Activated CD4-positive, alpha-beta T cell treated with anti-CD3 and anti-CD28 coated beads for 24 hours (primary cell): ENCODE measurements at regions not wholly inside any gene's neighbourhood (a gene's known extent, or its start where the extent isn't known, plus 50 kb on each side); places are given as distances from the start of the nearest gene placed in this dataset.

ENCODE experiments used
- DNase-seq, 2 donors: peaks; one replicate each; pipeline ENCODE4 v3.0.0-alpha.2; 2020; ENCODE audit warnings: low read depth in 2 of 2

DNA sequence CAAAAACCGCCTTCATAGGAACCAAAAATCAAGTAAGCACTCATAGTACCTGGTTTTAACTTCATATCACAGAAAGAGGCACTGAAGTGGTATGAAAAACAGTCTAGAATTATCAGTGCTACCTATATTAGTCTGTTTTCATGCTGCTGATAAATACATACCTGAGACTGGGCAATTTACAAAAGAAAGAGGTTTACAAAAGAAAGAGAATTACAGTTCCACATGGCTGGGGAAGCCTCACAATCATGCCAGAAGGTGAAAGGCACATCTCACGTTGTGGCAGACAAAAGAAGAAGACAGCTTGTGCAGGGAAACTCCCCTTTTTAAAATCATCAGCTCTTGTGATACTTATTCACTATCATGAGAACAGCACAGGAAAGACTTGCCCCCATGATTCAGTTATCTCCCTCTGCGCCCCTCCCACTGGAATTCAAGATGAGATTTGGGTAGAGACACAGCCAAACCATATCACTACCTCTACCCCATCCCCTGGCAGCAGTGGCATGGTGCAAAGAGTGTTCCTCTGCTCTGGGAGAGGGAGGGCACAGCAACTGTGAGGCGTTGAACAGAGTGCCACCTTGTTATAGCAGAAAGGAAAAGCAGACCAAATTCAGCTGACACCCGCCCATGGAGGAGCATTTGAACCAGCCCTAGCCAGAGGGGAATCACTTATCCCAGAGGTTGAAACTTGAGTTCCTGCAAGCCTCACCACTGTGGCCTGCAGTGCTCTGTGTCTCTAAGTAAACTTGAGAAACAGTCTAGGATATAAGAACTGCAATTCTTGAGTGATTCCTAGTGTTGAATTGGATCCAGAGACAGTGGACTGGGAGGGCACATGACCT lies 61.9 kb upstream of the PTPRZ1 start:
- no peak for DNase-seq

DNA sequence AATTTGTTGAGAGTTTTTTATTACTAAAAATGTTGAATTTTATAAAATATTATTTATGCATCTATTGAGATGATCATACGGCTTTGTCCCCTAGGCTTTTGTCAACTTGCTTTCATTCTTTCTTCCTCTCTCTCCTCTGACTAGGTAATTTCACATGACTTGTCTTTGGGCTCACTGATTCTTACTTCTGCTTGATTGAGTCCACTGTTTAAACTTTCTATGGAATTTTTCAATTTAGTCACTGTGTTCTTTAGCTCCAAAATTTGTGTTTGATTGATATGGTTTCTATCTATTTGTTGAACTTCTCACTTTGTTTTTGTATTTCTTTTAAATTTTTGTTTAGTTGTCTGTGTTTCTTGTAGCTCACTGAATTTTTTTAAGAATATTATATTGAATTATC lies 65.9 kb upstream of the PTPRZ1 start:
- DNase-seq: no peak

DNA sequence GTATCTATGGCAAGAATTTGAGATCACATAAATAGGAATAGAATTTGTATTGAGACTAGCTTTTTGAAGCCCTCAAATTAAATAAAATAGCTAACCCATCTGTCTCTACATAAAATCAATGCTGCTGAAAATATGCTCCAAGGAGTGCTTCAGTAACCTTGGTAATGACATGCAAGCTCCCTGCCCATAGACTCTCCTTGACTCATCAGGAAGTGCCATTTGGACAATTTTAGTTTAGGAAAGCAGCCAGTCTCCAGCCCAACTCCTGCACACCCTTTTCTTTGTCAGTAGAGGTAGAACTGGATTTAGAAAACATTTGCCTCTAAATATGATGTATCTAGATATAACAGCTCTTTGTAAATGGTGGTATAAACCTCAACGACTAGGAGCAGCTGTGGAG lies 69.9 kb upstream of the PTPRZ1 start:
- no peak for DNase-seq

DNA sequence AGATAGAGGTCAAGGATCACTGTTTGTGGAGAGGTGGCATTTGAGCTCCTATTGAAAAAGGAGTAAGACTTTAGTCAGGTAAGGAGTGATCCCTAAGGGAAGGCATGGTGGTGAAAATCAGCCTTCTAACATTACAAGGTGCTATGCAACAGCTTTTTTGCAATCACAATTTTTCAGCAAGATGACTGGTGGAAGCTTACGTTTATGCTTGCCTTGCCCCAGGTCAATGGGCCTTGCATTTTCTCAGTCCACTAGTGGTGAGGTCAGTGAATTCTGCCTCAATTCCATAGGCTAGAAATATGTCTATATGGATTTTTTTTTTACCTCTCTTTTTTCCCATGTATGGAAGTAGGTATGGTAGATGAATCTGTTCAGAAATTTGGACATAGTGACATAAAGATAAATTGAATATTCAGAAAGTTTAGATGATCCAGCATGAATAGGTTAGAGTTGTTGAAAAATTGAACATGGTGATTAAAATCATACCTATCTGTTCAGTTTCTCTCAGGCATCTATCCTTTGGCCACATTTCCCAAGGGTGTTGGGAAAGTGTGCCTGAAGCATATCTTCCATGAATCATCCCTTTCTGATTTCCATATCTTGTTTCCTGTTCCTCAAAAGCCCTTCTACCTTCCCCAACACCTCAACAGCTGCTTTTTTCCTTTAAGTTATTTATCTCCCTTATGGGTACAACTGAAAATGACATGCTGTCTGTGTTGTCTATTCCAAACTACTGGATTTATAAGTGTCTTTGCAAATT lies 71.9 kb upstream of the PTPRZ1 start:
- no peak for DNase-seq

DNA sequence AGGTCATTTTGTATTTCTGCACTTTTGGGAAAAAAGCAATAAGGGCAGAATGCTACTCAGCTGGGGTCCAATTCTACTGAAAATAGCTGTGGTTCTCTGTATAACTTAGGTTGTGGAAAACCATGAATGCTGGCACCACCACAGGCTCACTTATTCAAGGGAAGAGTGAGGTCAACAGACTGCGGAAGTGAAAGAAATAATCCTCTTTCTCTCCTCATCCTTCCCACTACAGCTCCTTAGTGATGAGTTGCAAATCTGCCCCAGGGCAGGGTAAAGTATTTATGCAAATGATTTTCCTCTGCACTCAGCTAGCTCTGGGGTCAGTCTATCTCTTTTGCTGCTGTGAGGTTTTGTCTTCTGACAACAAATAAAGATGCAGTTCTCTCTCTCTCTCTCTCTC lies 74.1 kb upstream of the PTPRZ1 start:
- DNase-seq: no peak

DNA sequence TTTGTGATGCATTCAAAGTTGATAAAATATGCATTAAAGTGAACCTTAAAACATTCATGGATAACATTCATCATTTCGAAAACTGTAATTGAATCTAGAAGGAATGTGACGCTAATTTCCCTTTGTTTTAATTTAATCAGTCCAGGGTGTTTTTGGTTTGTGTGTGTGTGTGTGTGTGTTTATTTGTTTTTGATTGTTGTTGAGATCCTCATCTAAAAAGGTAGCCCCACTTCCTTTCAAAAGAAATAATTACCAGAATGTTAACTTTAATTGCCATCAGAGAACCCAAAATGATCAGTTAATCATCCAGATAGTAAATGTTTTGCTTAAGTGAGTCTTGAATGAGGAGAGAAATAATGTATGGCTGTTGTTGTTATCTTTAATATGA lies 74.5 kb upstream of the PTPRZ1 start:
- no peak for DNase-seq

DNA sequence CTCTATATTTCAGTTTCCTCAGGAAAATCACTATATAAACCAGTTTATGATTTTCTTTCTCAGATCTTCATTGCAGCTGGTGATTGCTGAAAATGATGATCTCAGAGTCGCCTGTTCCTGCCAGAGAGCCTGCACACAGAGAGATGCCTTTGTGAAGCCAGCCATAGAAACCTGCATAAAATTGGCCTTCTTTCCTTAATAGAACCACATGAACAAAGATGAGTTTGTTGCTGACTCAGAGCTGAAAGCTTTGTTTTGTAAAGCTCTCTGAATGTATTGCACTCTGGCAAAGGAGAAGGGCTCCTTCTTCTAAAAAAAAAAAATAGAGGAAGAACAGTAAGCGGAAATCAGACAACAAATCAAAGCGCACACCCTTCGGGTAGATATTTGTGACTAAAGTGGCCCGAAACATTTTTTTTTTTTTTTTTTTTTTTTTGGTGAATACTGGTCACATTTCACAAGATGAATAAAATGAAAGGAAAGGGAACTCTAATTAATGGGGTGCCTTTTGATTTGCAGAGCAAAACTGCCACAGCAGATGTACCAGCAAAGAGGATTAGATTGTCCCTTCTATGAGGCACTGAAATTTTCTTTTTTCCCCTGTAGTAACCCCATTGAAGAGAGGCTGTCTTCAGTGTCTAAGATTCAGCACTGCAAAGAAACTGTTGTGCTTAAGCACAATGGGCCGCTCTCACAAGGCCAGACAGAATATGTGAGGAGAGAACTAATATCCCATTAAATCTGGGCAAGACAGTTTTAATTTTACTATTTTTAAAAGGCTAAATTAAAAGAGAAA lies 75.1 kb upstream of the PTPRZ1 start:
- DNase-seq: no peak

DNA sequence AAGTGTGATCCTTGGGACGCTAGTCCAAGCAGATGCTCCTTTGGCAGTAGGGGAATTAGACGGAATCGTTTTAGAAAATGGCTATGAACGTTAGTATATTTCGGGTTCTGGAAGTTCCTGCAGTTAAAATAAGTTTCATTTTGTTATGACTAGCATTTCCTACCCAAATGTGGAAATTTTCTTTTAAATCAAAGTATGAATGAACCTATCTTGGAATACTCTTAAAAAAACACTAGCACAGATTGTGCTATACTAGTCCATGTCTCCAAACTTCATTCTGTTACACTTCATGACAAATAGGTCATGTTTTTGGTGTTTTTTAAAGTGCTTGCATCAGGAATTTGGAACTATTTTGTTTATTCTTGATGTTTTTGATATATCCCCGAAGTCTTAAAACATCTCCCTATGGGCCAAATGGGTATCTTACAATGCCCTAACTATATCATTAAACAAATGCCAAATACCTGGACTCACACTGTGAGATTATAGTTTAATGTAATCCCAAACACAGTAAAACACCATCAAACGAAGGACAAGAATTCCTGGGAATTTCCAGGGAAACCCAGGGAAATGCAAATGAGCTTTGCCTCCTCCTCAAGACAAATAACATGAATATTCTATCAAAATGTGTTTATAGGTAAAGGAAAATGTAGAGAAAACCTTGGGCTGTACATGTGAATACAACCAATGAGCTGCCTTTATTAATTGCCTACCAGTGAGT lies 75.9 kb upstream of the PTPRZ1 start:
- no peak for DNase-seq

DNA sequence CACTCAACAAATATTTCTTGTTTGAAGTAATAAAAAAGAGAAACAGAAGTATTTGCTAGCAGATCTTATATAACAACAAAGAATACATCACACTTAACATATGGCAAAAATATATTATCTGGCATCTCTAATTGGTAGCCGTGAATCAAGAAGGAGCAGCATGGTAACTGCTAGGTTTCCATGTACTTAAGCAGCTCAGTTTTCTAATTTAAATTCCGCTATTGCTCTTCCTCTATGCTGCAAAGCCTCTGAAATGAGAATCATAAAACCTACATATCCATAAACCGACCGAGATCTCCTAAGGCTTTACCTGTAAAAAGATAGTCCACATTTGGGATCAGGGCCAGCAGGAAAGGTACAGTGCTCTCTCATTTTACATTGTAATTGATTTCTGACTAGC lies 76.6 kb upstream of the PTPRZ1 start:
- no peak for DNase-seq

DNA sequence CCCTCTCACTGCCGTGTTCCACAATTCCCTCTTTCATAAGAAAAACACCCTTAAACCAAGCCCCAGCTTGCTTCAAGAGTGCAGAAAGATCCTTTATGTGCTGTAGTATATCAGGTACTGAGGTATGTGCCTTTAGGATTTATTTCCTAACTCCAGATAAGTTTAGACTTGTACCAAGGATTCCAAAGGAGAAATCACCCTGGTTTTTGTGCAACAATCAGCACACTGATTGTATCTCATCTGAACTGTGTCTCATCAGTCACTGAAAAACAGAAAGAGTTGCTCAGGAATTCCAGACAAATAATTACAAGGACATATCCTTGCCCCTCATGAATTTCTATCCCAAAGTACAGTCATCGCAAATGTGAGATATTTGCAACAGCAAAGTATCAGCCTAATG lies 77.2 kb upstream of the PTPRZ1 start:
- DNase-seq: no peak

DNA sequence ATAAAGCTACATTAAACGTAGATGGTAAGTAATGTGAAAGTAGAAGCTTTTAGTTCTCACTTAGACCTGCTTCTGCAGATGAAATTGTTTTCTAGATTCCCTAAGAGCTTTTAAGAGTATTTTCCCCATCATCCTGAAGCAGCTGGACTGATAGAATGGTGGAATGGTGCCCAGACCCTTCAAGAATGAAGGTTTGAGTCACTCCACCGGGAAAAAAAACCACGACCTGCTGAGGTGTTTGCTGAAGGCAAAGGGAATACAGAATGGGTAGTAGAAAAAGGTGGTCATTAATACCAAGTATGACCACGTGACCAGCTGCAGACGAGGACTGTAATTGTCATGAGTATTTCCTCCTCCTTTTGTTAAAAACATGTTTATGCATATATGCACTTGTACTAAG lies 79.2 kb upstream of the PTPRZ1 start:
- DNase-seq: no peak

DNA sequence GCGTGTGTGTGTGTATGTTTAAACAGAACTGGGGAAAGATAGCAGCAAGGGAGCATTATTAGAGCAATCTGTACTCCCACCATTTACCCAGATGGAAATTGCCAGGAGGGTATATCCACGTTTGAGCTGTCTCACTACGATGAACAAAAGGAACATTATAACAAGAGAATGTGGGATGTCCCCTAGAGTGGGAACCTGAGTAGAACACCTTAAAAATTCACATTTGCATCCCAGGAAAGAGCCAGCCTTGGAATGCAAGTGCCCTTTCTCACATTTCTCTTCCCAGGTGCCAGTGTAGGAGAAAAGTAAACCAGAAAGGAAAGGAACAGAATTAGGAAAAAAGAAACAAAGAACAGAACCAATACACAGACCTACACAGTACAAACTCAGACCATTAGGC lies 95.3 kb upstream of the PTPRZ1 start:
- DNase-seq: no peak

DNA sequence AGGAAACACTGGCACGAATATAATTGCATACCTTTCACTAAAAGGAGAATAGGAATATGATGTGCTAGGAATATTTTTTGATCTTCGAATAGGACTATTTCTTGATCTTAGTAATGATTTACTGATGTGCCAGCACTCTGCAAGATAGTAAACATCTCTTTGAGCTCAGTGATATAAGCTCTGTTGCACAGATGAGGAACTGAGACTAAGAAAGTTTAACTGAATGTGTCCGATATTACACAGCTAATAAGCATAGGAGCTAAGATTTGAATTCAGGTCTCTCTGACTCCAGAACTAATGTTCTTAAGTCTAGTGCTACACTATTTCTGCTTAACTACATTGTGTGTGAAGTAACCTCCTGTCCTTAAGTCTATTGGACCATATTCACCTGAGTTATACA lies 98.4 kb upstream of the PTPRZ1 start:
- no peak for DNase-seq

DNA sequence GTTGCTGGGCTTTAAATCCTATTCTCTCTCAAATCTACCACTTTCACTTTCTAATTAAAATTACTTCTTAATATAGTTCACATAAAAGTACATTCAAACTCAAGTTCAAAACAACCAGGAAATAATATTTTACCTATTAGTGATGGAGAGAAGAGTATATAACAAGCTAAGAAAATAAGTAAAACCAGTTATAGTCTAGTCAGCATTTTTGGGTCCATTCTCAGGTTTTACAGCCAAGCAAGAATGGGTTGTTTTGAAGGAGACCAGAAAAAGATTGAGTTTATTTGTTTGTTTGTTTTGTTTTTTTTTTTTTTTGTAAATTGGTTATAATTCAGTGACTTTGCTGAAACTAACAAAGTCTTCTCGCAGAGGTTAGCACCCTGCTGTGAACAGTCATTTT lies 106.3 kb upstream of the PTPRZ1 start:
- DNase-seq: no peak

DNA sequence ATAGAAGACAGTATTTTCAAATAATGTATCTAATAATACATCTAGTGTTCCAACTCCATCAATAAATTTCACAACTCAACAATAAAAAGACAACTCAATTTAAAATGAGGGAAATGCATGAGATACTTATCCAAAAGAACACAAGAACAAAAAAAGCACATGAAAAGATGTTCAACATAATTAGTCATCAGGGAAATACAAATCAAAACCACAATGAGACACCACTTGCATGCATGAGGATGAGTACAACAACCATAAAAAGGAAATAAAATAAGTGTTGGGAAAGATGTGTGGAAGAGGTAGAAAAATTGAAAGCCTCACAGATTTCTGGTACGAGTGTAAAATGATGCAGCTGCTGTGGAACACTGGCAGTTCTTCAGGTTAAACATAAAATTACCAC lies 111.6 kb upstream of the PTPRZ1 start:
- DNase-seq: no peak

DNA sequence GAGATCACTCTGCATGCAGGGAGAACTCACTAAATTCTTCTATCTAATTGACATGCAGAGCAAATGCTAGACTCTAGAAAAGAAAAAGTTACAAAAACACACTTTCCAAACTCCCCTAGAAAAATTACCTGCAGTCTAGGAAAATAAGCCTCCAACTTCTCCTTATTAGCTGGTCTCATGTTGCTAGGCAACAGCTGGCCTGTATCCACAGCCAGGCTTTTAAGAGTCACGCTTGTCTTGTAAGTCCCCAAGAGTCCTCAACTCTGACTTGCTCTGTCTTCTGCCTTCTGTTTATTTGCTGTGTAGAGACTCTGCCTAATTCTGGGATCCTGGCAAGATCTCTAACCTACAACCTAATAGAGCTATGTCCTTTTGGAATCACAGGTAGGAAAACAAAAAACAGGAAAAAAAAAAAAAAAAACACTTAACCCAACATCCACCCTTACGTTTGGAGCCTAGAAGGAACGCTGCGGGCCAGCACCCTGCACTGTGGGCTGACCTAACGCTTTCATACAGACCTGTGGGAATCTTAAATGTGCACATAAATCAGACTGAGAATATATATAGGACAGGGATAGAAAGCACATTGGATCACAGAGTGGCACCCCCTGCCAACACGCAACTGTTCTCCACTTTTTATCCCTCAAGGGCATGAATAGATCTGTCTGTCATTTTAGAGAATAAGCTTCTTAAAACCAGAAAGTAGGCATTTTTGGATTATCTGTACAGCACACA lies 117.0 kb upstream of the PTPRZ1 start:
- DNase-seq: no peak

DNA sequence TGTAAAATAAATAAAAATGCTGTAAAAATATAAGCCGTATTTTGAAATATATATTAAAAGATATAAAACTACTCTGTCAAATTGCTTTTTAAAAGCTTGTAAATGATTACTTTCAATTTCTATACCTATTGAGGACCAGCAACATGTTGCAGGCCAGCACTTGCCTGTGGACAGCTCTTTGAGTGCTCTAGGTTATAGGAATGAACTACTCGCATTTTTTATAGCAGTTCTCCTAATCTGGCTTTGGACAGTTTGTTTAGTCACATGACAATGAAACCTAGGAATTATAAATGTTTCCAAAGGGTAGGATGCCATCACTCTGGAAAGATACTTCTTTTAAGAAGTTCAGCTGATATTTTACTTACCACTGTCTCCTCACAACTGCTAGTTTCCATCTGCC lies 117.7 kb upstream of the PTPRZ1 start:
- no peak for DNase-seq

DNA sequence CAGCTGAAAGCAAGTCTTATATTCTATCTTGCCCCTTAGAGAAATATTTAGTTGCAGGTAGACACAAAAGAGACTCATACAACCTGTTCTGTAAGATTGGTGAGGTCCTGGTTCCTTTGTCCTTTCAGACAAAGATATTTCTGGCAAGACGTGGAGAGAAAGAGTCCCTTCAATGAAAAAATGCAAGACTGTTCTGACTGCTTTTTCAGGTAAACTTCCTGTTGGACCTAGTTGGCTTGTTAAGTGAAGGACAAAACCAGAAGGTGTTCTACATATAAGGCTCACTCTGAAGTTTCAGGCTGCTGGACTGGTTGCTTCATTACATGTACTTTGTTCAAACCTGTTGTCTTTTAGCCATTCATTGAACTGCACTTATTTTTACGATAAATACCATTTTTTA lies 119.0 kb upstream of the PTPRZ1 start:
- no peak for DNase-seq

DNA sequence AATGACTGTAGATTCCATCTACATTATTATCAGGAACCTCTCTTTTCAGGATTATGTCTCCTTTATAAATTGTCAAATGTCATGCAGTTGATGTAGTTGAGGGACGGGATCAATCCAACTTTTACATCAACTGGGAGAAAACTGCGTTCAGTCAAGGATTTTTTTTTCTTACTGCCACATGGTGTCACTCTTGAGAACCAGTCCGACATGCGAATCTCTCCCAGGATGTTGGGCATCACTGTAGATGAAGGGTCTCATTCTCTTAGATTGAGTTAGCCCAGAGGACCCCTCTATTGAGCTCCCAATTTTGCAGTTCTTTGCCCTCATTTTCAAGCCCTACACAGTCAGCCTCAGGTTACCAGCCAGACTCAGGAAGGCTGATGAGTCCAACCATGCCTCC lies 120.3 kb upstream of the PTPRZ1 start:
- no peak for DNase-seq

DNA sequence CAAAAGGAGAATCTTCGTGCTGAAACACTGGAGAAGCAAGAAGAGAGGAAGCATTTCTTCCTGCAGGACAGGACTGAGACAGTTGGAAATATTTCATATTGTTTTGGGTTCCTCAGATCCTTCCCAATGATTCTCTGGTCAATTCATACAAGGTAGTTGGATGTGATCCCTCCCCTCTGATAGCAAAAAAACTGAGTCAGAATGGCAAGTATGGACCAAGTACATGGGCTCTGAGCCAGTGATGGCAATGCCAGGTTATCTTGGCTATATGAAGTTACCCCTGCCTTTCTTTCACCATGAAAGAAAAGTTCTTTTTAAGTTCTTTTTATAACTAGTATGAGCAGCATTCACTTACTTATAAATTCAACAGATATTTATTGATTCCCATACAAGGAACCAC lies 124.4 kb upstream of the PTPRZ1 start:
- DNase-seq: no peak

DNA sequence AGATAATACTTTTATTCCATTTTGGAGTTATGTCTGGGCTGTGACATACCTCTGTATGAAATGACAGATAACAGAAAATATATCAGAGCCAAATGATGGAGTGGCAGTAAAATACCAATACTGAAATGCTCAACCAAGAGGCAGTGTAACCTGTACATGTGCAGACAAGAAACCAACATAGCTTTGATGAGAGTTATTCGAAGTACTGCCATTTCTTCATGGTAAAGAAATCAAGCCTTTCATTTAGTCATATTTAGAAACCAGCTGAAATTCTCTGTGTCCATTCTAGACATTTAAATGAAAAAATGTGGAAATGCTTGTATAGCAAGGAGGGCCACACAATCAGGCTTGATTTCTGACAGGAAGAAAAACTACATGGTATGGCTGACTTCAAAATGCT lies 127.1 kb upstream of the PTPRZ1 start:
- DNase-seq: no peak
